Thoracic aorta (tissue), 2 donors: ENCODE measurements at regions not wholly inside any gene's neighbourhood (a gene's known extent, or its start where the extent isn't known, plus 50 kb on each side); places are given as distances from the start of the nearest gene placed in this dataset.

ENCODE experiments used
- ATAC-seq: fragments of 150-250 bp; one replicate; pipeline ENCODE4 v1.8.0; 2017; ENCODE audit warnings: low read depth; ENCODE audit not compliant: insufficient number of reproducible peaks, low FRiP score
- DNase-seq: peaks from one replicate; pipeline ENCODE4 v3.0.0-alpha.2; 2020; ENCODE audit warnings: low spot score
- H3K27ac ChIP-seq, 2 donors: fragments of 200-600 bp; sonication (generic); 1 replicate in 1 of 2; 2 replicates in 1 of 2; pipeline ENCODE4 v1.5.1; 2016; ENCODE audit warnings: mild to moderate bottlenecking in 2 of 2, moderate library complexity in 2 of 2
- H3K27me3 ChIP-seq: fragments of 200-600 bp; sonication (generic); replicated peaks from 2 replicates; pipeline ENCODE4 v1.6.0; 2016; ENCODE audit warnings: mild to moderate bottlenecking; ENCODE audit not compliant: insufficient read depth
- H3K36me3 ChIP-seq: fragments of 200-600 bp; sonication (generic); one replicate; pipeline ENCODE4 v1.5.1; 2016
- H3K4me1 ChIP-seq, 2 donors: fragments of 200-600 bp; sonication (generic); 1 replicate in 1 of 2; 2 replicates in 1 of 2; pipeline versions ENCODE4 v1.5.1 to v1.6.0; 2016; ENCODE audit warnings: low read depth in 2 of 2, mild to moderate bottlenecking in 1 of 2; ENCODE audit not compliant: control insufficient read depth in 1 of 2
- H3K4me3 ChIP-seq: fragments of 200-600 bp; sonication (generic); 2 replicates; pipeline ENCODE4 v1.5.1; 2016; ENCODE audit warnings: mild to moderate bottlenecking
- H3K9me3 ChIP-seq: fragments of 200-600 bp; sonication (generic); 2 replicates; pipeline ENCODE4 v1.5.1; 2016
- TF ChIP-seq, protein P1 (sequence below): fragments of 200-600 bp; sonication (generic); IDR thresholded peaks from one replicate; pipeline ENCODE4 v1.5.1; 2019; ENCODE audit warnings: antibody characterized with exemption

DNA sequence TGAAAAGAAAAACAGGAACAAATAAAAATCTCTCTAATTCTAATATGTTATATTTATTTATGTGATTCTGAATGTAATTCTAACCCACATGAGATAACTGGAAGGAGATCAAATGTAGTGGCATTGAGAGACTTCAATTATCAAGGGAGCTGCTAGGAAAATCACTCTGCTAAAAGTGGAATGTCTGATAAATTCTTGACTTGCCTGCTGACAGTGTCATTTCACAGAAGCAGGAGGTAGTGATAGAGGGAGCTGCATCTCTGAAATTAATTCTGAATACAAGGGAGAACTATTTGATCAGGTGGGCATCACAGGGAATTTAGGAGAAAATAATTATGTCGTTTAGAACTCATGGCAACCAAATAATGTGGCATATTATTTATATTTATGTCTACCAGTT is 303.6 kb downstream of the BCAT1 start:
- no peaks in the 10 kb centered on the region for H3K9me3 ChIP-seq
- no peak overlapping the region for H3K27ac ChIP-seq
- no peaks in the 10 kb centered on the region for H3K4me1 ChIP-seq
- no peak for DNase-seq
- no peaks in the 10 kb centered on the region for H3K27me3 ChIP-seq
- TF ChIP-seq, protein P1, sequence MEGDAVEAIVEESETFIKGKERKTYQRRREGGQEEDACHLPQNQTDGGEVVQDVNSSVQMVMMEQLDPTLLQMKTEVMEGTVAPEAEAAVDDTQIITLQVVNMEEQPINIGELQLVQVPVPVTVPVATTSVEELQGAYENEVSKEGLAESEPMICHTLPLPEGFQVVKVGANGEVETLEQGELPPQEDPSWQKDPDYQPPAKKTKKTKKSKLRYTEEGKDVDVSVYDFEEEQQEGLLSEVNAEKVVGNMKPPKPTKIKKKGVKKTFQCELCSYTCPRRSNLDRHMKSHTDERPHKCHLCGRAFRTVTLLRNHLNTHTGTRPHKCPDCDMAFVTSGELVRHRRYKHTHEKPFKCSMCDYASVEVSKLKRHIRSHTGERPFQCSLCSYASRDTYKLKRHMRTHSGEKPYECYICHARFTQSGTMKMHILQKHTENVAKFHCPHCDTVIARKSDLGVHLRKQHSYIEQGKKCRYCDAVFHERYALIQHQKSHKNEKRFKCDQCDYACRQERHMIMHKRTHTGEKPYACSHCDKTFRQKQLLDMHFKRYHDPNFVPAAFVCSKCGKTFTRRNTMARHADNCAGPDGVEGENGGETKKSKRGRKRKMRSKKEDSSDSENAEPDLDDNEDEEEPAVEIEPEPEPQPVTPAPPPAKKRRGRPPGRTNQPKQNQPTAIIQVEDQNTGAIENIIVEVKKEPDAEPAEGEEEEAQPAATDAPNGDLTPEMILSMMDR: no peak
- no peaks in the 10 kb centered on the region for H3K36me3 ChIP-seq
- no peak overlapping the region for H3K4me3 ChIP-seq
- ATAC-seq: no peak

DNA sequence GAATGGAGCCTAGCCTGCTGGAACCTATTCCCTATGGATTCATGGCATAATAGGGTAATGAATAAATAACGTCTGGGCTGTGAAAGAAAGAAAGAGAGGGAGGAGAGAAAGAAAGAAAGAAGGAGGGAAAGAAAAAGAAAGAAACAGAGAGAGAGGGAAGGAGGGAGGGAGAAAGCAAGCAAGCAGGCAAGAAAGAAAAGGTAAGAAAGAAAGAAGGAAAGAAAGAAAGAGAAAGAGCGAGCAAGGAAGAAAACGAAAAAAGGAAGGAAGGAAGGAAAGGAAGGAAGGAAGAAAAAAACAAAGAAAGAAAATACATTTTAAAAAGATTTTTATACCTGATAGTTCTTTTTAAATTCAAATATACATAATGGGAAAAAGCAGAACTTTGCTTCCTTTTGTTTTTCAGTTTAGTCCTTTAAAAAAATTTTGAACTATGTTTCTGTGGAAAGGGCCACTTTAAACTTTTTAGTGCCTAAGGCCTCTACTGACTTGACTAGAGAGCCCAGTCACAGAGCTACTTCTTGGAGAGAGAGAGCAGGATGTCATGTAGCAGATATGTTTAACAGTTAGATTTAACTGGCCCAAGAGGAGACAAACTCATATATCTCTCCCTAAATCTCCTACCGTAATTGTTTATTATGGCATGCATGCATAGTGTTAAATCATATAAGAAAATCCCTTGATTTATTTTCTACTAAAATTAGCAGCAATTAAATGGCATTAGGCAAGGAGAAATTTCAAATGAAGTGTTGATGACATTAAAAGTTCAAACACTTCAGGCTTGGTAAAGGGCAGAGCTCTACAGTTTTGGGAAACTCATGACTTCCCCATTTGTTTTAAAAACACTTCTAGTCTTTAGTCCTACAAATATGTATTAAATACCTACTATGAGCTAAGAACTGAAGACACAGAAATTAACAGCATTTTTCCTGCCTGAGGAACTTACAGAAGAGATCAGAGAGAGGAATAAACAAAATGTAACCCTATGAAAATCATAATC is 305.5 kb downstream of the BCAT1 start:
- TF ChIP-seq, protein P1: no peak
- H3K4me3 ChIP-seq: no peak overlapping the region
- no peaks in the 10 kb centered on the region for H3K27me3 ChIP-seq
- H3K9me3 ChIP-seq: no peaks in the 10 kb centered on the region
- H3K36me3 ChIP-seq: no peaks in the 10 kb centered on the region
- DNase-seq (no peak), ATAC-seq (no peak)
- no peaks in the 10 kb centered on the region for H3K4me1 ChIP-seq
- no peak overlapping the region for H3K27ac ChIP-seq

DNA sequence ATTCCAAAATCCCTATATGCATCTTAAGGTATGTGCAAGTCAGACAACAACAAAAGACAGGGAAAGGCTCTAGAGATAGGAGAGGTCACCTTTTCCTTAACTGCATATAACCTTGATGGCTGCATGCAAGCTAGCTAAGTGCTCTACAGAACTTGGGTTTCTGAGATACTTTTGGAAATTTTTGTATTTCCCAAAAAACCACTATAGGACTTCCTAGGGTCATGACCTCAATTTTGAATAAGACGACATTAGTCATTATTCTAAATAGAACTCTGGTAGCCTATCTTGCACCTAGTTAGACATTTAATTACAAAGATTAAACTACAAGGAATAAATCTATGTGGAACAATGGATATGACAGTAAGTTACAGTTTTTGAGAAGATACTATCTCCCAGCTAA is 309.3 kb downstream of the BCAT1 start:
- Histone ChIP-seq H3K36me3 (no peaks in the 10 kb centered on the region), H3K4me3 (no peak overlapping the region), H3K27ac (no peak overlapping the region), H3K27me3 (no peaks in the 10 kb centered on the region), H3K4me1 (no peaks in the 10 kb centered on the region), H3K9me3 (no peaks in the 10 kb centered on the region)
- no peak for DNase-seq
- TF ChIP-seq, protein P1: no peak
- ATAC-seq: no peak

DNA sequence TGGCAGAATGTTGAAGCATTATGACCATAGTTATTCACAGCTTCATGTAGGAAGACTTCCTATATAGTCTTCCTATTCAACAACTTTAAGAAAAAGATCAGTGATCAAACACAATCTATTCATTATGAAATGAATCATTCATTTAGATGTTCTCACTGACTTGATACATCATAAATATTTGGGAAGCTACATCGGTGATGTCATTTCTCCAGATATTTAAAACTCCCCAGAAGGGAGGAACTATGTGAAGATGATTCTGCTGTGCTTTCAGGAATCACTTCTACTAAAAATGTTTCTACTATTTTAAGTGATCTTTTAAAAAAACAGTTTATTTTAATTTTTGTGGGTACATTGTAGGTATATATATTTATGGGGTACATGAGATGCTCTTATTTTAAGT is 316.4 kb downstream of the BCAT1 start:
- TF ChIP-seq, protein P1: no peak
- Histone ChIP-seq H3K9me3 (no peaks in the 10 kb centered on the region), H3K27me3 (no peaks in the 10 kb centered on the region), H3K27ac (no peak overlapping the region), H3K4me3 (no peak overlapping the region), H3K4me1 (no peaks in the 10 kb centered on the region), H3K36me3 (no peaks in the 10 kb centered on the region)
- ATAC-seq (no peak), DNase-seq (no peak)

DNA sequence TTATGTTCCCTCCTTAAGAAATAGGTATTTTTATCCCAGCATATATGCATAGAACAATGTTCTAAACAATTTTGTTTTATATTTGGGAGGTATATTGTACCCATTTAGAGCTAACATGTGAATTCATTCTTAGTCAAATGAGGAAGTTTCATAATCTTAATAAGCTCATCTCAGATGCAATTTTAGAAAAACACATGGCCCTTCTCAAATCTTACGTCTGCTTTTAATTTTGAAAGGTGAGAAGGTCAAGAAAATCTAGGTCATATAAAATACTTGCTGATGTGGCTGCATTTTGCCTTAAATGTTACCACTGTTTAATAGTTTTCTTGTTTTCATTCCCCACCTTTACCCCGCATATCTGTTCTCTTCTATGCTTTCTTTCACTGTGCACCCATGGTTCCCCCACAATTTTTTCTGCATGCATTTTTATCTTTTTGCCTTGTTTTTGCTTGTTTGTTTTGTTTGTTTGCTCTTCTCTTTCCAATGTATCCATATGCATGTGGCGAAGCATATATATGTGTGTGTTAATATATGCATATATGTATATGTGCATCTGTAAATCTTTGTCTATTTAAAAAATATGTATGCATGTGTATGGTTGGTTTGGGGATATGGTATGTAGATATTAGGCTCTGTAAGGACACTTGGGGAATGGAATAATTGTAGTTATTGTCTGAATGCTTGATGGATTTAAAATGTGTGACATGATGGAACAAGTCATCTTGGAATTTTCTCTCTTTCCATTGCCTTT is 317.1 kb downstream of the BCAT1 start:
- Histone ChIP-seq H3K4me1 (no peaks in the 10 kb centered on the region), H3K9me3 (no peaks in the 10 kb centered on the region), H3K36me3 (no peaks in the 10 kb centered on the region), H3K4me3 (no peak overlapping the region), H3K27ac (no peak overlapping the region), H3K27me3 (no peaks in the 10 kb centered on the region)
- TF ChIP-seq, protein P1: no peak
- ATAC-seq: no peak
- no peak for DNase-seq
